Stimulated activated CD4-positive, alpha-beta T cell treated with anti-CD3 and anti-CD28 coated beads, Interleukin-2, amount 100 ng/mL, for 48 hours (primary cell): ENCODE measurements at regions not wholly inside any gene's neighbourhood (a gene's known extent, or its start where the extent isn't known, plus 50 kb on each side); places are given as distances from the start of the nearest gene placed in this dataset.
"Not testable (repeated sequence)": the region's sequence is repeated elsewhere in the genome, so short reads cannot be mapped to it uniquely, and the experiment has no call there.

ENCODE experiments used
- DNase-seq, 2 donors: peaks; one replicate each; pipeline ENCODE4 v3.0.0-alpha.2; 2020

DNA sequence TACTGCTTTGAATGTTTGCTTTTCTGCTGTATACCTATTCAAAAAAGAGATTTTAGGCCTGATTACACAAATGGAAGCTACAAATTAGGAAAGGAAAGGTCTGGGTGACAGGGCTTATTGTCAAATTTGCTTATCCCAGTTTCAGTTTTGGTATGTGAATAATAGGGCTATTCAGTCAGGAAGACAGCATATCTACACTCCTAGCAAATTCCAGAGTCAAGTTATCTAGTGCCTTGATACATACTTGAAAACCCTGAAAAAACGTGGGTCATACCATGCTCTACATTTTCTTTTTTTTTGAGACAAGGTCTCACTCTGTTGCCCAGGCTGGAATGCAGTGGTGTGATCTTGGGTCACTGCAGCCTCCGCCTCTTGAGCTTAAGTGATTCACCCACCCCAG, 59.2 kb upstream of the CCDC180 start:
- DNase-seq, result not testable (repeated sequence)

DNA sequence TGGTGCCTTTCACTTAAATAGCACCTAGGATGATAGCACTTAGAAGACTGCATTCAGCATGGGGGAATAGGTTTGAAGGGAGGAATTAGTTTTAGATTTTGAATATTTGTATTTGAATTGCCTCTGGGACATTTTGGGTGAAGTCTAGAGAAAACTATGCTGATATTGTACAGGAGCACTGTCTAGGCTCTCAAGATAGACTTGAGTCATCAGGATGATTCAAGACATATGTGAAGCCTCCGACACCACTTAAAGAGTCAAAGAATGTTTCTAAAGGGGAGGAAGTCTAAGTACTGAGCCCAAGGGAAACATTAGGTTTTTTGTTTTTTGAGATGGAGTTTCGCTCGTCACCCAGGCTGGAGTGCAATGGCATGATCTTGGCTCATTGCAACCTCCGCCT, 63.9 kb upstream of the CCDC180 start:
- DNase-seq, result no peak

DNA sequence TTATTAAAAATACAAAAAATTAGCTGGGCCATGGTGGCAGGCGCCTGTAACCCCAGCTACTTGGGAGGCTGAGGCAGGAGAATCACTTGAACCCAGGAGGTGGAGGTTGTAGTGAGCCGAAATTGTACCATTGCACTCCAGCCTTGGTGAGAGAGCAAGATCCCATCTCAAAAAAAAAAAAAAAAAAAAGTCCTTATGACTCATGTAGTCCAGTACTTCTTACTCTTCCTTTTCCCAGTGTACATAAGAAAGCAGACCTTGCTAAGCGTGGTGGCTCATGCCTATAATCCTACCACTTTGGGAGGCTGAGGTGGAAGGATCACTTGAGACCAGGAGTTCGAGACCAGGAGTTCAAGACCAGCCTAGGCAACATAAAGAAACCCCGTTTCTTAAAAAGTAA, 66.0 kb upstream of the CCDC180 start:
- not testable (repeated sequence) for DNase-seq

DNA sequence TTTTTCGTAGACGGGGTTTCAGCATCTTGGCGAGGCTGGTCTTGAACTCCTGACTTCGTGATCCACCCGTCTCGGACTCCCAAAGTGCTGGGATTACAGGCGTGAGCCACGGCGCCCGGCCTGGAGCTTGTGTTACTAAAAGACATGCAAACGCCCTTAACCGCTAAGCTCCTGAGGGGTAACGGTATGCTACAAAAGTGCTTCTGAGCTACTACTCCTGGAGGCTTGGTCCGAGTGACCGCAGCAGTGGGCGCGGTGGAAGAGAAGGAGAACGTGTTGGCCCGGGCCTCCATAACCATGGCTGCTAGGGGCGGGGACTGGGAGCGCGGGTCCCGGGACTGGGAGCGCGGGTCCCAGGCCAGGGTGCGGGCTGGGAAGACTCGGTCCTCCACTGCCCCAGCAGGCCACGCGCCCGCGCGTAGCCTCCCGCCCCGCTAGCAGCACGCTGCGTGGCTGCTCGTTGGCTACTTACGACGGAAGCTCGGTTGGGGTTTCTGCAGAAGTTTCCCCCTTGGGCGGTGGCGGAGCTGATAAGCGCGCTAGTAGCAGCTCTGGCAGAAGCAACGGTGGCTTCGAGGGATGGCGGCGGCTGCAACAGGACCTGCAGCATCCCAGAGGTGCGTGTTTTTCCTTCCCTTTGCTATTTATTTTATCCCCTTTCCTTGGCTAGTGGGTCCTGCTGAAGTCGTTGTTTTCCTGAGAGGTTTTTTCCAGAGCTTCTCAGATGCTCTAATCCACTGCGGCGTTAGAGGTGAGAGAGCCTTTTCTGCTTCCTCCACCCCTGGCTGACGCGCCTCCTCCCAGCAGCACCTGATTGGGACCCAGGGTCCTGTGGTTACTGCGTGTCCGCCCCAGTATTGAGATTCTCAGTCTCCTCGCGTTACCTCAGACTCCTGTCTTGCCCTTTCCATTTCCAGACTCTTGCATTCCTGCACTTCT, 69.2 kb upstream of the CCDC180 start:
- peak; percentile 64 to 67 for DNase-seq

DNA sequence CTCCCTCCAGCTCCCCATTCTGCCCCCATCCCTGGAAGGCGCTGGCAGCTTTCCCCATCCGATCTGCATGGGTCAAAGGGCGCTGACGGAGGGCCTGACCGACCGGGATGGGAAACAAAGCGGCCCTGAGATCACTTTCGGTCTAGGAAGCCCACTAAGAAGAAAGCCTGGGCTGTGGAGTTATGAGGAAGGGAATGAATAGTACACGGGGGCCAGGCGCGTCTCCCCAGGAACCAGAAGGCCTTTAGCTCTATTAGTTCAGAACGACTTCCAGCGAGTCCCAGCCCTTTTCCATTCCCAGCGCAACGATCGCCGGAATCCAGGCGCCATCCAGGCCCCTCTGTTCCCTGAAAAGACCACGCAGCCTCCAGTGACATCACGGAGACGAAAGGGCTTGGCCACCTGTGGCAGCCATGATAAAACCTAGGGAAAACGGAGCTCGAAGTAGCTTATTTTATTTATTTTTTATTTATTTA, 70.1 kb upstream of the CCDC180 start:
- DNase-seq, result no peak

DNA sequence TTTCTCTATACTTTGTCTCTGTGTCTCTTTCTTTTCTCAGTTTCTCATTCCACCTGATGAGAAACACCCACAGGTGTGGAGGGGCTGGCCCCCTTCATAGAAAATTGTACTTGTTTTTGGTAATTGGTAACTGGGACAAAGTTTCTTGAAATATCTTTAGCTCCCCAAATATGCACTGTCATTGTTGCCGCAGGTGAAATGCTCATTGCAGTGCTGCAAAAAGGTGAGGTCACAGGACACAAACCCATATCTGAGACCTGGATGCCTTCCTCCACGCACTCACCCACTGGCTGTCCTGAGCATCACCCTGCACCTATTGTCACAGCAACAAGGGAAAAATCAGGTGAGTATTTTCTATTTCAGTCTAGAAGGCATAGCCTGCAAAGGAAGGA, 74.5 kb upstream of the CCDC180 start:
- not testable (repeated sequence) for DNase-seq

DNA sequence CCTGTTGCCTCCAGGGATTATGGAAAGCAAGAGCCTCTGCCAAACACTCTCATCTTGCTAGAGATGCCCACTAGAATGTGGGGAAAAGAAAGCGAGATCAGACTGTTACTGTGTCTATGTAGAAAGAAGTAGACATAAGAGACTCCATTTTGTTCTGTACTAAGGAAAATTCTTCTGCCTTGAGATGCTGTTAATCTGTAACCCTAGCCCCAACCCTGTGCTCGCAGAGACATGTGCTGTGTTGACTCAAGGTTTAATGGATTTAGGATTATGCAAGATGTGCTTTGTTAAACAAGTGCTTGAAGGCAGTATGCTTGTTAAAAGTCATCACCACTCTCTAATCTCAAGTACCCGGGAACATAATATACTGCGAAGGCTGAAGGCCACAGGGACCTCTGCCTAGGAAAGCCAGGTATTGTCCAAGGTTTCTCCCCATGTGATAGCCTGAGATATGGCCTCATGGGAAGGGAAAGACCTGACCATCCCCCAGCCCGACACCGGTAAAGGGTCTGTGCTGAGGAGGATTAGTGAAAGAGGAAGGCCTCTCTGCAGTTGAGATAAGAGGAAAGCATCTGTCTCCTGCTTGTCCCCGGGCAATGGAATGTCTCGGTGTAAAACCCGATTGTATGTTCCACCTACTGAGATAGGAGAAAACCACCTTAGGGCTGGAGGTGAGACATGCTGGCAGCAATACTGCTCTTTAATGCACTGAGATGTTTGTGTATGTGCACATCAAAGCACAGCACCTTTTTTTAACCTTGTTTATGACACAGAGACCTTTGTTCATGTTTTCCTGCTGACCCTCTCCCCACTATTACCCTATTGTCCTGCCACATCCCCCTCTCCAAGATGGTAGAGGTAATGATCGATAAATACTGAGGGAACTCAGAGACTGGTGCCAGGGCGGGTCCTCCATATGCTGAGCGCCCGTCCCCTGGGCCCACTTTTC, 75.1 kb upstream of the CCDC180 start:
- not testable (repeated sequence) for DNase-seq

DNA sequence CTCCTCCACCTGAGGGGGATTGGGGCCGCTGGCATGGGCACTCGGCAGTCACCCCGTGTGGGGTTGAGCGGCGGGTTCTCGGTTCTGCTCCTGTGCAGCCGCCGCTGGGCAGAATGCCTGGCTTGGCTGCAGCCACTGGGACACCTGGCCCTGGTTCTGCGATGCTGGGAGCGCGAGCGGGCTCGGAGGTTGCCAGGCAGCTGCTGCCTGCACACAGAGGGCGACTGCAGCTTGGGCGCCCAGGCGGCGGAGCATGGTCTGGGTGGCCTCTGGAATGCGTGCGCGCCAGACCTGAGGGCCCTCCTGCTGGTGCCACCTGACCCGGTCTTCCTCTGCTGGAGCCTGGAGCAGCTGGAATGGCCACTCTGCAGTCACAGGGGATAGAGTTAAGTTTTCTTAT, 85.1 kb upstream of the CCDC180 start:
- not testable (repeated sequence) for DNase-seq

DNA sequence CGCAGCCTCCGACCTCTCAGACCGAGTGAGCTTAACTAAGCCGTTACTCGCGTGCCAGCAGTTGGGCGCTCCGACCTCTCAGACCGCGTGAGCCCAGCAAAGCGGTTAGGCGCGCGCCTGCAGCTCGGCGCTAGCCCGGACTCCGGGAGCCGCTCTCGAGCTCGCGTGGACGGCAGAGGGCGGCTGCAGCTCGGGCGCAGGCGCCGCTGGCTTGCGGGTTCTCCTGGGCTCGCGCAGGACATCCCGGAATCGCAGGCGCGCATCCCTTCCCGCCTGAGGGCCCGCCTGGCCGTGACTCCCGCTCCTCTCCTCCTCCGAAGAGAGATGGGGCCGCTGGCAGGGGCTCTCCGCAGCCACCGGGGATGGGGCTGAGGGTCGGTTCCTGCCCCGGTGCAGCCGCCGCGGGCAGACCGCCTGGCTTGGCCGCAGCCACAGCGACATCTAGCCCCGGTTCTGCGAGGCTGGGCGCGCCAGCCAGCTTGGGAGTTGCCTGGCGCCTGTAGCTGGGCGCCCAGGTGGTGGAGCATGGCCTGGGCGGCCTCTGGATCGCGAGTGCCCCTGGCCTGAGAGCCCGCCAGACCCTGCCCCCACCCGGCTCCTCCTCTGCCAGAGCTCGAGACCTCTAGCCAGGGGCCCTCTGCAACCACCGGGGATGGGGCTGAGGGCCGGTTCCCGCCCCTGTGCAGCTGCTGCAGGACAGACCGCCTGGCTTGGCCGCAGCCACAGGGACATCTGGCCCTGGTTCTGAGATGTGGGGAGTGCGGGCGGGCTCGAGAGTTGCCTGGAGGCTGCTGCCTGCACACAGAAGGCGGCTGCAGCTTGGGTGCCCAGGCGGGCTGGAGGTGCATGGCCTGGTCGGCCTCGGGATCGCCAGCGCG, 85.7 kb upstream of the CCDC180 start:
- peak; percentile 45 to 55 for DNase-seq

DNA sequence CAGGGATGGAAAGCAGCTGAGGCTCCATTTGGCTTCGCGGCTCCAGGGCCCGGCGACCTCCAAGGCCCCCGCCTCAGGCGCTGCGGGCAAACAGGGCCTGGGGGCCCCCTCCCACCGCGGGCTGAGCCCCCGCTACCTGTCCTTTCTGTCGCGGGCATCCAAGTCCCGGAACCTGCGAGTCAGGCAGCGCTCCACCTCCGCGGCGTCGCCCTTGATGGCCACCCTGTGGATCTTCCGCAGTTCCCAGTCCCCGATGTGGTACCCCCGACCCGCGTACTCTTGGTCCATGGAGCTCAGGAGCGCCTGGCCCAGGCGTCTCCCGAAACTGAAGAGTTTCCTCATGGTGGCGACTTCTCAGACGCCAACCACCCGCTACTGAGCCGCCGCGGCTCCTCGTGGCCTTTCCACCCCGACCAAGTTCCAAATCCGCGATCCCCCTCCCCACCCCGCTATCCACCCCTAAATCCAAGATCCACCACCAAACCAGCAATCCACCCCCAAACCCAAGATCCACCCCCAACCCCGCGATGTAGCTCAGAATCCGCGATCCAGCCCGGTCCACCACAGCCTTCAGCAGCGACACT, 86.5 kb upstream of the CCDC180 start:
- no peak for DNase-seq

DNA sequence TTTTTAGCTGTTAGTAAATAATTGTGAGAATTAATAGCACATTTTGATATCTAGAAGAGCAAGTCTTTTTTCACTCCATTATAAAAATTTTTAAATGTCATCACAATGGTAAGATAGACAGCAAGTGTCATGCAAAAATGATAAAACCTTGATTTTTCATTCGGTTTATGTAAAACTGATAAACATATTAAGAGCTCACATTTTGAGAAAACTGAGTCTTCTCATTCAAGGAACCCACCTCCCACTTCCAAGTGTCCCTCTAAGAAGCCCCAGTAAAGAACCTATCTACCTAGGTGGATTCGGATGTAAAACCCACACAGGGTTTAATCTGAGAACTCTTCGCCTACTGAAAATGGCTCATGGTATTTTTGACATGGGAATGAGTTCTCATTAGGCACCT, 87.1 kb upstream of the CCDC180 start:
- DNase-seq, result not testable (repeated sequence)

DNA sequence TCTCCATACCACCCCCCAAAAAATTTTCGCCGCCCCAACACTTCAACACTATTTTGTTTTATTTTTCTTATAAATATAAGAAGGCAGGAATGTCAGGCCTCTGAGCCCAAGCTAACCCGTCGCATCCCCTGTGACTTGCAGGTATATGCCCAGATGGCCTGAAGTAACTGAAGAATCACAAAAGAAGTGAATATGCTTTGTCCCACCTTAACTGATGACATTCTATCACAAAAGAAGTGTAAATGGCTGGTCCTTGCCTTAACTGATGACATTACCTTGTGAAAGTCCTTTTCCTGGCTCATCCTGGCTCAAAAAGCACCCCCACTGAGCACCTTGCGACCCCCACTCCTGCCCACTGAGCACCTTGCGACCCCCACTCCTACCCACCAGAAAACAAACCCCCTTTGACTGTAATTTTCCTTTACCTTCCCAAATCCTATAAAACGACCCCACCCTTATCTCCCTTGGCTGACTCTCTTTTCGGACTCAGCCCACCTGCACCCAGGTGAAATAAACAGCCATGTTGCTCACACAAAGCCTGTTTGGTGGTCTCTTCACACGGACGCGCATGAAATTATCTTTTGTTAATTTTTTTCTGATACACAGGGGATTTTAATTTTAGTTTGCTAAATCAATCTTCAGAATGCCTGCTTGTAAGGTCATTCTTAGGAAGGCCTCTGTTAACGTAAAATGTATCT, 87.9 kb upstream of the CCDC180 start:
- not testable (repeated sequence) for DNase-seq

DNA sequence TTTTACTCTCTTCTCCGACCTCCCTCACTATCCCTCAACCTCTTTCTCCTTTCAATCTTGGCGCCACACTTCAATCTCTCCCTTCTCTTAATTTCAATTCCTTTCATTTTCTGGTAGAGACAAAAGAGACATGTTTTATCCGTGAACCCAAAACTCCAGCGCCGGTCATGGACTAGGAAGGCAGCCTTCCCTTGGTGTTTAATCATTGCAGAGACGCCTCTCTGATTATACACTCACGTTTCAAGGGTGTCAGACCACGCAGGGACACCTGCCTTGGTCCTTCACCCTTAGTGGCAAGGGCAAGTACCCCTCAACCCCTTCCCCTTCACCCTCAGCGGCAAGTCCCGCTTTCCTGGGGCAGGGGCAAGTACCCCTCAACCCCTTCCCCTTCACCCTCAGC, 92.3 kb upstream of the CCDC180 start:
- not testable (repeated sequence) for DNase-seq

DNA sequence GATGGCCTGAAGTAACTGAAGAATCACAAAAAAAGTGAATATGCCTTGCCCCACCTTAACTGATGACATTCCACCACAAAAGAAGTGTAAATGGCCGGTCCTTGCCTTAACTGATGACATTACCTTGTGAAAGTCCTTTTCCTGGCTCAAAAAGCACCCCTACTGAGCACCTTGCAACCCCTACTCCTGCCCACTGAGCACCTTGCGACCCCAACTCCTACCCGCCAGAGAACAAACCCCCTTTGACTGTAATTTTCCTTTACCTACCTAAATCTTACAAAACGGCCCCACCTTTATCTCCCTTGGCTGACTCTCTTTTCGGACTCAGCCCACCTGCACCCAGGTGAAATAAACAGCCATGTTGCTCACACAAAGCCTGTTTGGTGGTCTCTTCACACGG, 92.9 kb upstream of the CCDC180 start:
- DNase-seq, result not testable (repeated sequence)

DNA sequence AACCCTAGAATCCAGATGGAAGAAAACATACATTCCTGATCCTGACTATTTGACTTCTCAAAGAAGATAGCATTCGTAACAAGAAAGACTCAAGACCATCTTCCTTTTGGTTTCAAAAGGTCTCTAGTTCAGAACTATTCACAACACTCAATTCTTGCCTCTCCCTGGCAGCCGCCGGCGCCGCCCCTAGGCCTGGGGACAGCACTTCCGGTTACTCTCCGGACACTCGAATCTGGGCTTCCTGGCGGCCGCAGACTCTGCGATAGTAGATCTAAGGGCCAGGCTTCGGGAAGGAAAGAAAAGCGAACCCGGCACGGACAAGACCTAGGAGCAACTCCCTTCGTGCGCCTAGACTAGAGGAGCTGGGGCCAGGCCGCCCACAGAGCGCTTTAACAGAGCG, 107.8 kb upstream of the CCDC180 start:
- DNase-seq, result not testable (repeated sequence)

DNA sequence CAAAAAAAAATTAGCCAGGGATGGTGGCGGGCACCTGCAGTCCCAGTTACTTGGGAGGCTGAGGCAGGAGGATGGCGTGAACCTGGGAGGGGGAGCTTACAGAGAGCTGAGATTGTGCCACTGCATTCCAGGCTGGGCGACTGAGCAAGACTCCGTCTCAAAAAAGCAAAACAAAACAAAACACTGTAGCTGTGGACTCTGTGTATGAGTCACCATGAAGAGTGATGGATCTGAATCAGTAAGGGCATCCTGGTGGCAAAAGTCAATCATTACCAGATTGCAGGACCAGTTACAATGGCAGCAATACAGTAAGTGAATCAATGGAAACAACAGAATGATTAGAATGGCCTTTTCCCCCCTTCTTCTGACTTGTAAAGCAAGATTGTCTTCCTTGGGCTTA, 113.7 kb upstream of the CCDC180 start:
- not testable (repeated sequence) for DNase-seq

DNA sequence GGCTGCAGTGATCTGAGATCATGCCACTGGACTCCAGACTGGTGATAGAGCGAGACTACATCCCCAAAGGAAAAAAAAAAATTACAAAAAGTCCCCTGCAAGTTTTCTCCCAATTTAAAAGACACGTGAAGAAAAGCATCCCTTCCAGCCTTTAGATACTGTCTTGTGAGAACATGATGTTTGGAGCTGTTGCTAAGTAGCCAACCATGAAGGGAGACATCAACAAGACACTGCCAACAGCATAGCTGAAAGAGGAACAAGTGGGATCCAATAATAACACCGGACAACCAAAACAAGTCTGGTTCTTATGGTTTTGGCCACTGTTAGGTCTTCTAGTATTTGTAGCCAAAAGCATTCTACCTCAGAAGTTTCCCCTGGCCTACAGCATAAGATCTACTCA, 118.9 kb upstream of the CCDC180 start:
- no peak for DNase-seq

DNA sequence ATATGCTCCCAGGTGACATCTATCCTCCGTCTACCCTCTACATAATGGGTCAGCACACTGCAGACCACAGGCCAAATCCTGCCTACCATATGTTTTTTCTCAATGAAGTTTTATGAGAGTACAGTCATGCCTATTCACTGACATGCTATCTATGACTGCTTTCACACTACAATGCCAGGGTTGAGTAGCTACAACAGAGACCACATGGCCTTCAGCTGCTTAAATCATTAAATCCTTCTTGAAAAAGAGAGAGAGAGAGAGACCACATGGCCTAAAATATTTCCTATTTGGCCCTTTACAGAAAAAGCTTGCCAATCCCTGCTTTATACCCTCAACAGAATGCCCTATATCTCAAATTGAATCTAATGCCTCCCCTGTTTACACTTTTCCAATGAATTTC, 119.8 kb upstream of the CCDC180 start:
- DNase-seq, result not testable (repeated sequence)

DNA sequence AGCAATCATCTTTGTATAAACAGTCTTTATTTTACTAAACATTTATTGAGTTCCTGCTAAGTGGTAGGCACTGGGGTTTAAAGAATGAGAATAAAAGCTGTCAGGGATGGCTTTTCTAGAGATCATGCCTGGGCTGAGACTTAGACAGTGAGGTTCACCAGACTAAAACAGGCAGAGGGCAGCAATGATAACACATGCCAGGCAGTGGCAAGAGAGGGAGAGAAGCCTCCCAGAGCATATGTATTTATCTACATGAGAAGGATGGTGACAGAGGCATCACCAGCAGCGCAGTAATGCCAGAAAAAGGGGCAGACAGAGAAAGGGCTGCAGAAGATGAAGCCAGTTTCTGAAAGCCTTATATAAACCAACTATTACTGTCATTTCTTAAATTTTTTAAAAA, 121.0 kb upstream of the CCDC180 start:
- no peak for DNase-seq

DNA sequence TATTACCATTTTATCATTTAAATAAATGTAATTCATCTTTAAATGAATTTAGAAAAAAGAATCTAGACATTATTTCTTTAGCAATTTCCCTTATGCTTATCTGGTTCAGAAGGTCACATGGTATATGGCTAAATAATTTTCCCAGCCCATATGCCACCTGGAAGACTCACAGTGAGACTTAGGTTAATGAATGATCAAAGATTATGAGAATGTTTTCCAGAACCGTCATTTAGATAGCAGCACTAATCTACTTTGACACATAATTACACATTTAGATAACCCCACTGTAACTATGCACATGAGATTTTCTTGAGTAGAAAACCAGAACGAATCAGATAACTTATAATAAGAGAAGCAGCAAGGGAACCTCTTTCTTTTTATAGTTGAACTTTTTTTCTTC, 124.9 kb upstream of the CCDC180 start:
- not testable (repeated sequence) for DNase-seq

DNA sequence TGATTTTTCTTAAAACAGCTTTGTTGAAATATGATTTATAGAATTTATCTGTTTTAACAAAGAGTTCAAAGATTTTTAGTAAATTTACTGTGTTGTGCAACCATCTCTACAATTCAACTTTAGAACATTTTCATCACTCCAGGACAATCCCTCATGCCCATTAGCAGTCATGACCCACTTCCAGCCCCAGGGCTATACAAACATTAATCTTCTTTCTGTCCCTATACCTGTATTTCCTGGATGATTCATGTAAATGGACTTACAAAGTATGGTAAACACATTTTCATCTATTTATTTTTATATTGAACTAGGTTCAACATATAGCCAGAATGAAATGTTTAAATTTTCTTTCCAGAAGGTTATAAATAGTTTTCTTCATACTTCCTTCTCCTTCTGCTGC, 127.8 kb upstream of the CCDC180 start:
- no peak for DNase-seq
